HG03025 (cell line): ENCODE measurements at regions not wholly inside any gene's neighbourhood (a gene's known extent, or its start where the extent isn't known, plus 50 kb on each side); places are given as distances from the start of the nearest gene placed in this dataset.
"Not testable (repeated sequence)": the region's sequence is repeated elsewhere in the genome, so short reads cannot be mapped to it uniquely, and the experiment has no call there.

Source experiments
- ATAC-seq: cut with Tn5 transposase; IDR thresholded peaks from one replicate; pipeline ENCODE4 v1.9.1; 2021; ENCODE audit warnings: mild to moderate bottlenecking, moderate library complexity; ENCODE audit not compliant: unreplicated experiment, low FRiP score

DNA sequence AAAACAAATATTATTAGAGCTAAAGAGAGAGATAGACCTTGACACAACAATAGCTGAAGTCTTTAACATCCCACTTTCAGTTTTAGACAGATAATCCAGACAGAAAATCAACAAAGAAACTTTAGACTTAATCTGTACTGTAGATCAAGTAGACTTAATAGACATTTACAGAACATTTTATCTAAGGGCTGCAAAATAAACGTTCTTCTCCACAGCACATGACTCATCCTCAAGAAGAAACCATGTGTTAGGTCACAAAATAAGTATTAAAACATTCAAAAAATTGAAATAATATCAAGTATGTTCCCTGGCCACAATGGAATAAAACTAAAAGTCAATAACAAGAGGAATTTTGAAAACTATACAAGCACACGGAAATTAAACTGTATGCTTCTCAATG is 1510.3 kb upstream of the PCDH10 start:
- no peak for ATAC-seq

- no peak for ATAC-seq
These were observed 1504.5 kb upstream of the PCDH10 start for GRCh38 chr4:131644619-131645018.

- no peak for ATAC-seq
These were observed 1499.9 kb upstream of the PCDH10 start for GRCh38 chr4:131649227-131649626.

- no peak for ATAC-seq
These were observed 1498.1 kb upstream of the PCDH10 start for GRCh38 chr4:131650951-131651350.

DNA sequence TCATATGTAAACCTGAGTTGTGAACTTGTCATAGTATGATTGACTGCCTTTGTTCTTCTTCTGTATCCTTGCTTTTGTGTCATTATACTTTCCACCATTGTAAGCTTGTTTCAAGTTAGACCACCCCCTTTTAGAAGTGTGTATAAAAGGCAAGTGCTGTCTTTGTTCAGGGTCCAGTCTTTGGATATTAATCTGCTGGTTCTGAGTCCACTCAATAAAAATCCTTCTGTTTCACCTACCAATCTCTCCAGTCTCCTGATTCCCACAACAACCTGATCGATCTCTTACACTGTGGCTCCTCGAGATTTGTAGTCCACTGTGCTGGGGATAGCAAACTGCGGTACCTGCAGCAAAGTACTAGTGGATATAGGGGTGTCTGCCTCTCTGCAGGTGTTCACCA is 1465.8 kb upstream of the PCDH10 start:
- ATAC-seq: not testable (repeated sequence)

DNA sequence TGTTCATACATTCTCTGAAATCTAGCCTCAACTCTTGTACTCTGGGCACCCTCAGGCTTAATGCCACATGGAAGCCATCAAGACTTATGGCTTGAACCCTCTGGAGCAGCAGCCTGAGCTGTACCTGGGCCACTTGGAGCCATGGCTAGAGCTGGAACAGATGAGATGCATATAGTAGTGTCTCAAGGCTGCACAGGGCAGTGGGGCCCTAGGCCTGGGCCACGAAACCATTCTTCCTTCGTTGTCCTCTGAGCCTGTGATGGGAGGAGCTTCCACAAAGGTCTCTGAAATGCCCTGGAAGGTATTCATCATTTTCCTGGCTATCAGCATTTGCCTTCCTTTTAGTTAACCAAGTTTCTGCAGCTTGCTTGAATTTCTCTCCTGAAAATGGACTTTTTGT is 1427.2 kb upstream of the PCDH10 start:
- ATAC-seq: no peak

DNA sequence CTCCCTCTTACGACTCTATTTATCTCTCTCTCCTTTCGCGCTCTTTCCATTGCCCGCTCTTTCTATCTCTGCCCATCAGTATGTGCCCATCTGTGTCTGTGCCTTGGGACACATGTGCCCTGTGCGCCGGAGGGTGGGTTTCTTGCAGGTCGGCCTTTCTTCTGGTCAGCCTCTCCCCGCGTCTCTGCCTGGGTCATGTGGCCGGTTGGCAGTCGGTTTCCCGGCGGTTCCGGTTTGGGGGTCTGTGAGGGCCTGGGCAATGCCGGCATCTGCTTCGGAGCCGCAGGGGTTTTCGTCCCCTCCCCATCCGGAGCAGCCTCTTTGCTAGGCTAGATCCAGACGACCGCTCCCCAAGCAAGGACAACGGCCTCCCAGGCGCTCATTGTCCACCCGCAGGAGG is 1426.0 kb upstream of the PCDH10 start:
- not testable (repeated sequence) for ATAC-seq

GRCh38 chr4:131724847-131725246 is 1424.2 kb upstream of the PCDH10 start:
- not testable (repeated sequence) for ATAC-seq

GRCh38 chr4:131725521-131725920 is 1423.6 kb upstream of the PCDH10 start:
- not testable (repeated sequence) for ATAC-seq

DNA sequence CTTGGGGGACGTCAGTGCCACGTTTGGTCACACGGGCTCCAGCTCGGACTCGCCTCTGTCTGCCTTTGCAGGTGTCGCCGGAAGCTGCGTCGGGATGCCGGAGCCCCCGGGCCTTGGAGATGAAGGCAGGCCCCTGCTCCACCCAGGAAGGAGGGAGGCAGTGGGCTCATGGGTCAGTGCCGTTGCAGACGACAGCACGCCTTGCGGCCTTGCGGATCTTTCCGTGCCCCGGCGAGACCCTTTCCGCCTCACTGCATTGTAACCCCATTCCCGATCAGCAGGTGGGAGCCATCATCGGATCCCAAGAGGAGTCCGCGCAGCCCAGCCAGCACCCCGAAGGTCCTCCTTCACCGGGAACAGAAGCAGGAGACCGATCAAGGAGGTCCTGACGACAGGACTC is 1422.2 kb upstream of the PCDH10 start:
- ATAC-seq: not testable (repeated sequence)

DNA sequence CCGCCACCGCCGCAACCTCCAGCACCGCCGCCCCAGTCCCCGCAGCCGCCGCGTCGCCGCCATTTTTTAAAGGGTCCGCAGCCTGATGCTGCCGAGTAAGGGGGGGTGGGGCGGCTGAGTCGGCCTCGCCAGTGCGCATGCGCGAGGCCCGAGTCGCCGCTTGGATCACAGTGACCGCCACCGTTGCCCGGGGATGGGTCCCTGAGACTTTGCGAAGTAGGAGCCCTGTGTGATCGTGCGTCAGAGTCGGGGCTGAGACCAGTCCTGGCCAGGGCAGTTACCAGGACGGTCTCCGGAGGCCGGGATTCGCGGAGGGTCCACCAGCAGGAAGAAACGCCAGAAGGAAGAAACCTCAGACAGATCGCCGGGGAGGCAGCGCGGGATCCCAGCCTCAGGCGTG is 1421.7 kb upstream of the PCDH10 start:
- ATAC-seq: not testable (repeated sequence)

DNA sequence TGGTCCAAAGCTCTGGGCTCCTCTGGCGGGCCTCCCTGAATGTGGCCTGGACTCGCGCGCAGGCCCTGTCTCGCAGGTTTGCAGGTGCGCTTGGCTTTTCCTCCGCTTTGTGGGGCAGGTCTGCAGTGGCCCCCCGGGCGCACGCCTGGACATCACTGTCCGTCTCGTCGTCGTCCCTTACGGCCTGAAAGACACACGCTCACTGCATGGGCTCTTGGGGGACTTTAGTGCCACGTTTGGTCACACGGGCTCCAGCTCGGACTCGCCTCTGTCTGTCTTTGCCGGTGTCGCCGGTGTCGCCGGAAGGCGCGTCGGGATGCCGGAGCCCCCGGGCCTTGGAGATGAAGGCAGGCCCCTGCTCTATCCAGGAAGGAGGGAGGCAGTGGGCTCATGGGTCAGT is 1419.9 kb upstream of the PCDH10 start:
- not testable (repeated sequence) for ATAC-seq

GRCh38 chr4:131729716-131730398 is 1419.2 kb upstream of the PCDH10 start:
- ATAC-seq: not testable (repeated sequence)

- not testable (repeated sequence) for ATAC-seq
These were observed 1418.5 kb upstream of the PCDH10 start for GRCh38 chr4:131730574-131730973.

- not testable (repeated sequence) for ATAC-seq
These were observed 1417.0 kb upstream of the PCDH10 start for GRCh38 chr4:131732034-131732630.

DNA sequence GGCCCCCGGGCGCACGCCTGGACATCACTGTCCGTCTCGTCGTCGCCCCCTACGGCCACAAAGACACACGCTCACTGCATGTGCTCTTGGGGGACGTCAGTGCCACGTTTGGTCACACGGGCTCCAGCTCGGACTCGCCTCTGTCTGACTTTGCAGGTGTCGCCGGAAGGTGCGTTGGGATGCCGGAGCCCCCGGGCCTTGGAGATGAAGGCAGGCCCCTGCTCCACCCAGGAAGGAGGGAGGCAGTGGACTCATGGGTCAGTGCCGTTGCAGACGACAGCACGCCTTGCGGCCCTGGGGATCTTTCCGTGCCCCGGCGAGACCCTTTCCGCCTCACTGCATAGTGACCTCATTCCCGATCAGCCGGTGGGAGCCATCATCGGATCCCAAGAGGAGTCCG is 1414.8 kb upstream of the PCDH10 start:
- not testable (repeated sequence) for ATAC-seq

DNA sequence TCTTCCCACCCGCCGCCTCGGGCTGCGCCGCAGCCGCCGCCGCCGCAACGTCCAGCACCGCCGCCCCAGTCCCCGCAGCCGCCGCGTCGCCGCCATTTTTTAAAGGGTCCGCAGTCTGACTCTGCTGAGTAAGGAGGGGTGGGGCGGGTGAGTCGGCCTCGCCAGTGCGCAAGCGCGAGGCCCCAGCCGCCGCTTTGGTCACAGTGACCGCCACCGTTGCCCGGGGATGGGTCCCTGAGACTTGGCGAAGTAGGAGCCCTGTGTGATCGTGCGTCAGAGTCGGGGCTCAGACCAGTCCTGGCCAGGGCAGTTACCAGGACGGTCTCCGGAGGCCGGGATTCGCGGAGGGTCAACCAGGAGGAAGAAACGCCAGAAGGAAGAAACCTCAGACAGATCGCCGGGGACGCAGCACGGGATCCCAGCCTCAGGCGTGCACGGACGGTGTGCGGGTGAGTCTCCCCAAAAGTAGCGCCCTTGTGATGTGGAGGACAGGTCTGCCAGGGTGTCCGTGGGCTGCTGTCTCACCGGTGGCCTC is 1414.2 kb upstream of the PCDH10 start:
- ATAC-seq: not testable (repeated sequence)

DNA sequence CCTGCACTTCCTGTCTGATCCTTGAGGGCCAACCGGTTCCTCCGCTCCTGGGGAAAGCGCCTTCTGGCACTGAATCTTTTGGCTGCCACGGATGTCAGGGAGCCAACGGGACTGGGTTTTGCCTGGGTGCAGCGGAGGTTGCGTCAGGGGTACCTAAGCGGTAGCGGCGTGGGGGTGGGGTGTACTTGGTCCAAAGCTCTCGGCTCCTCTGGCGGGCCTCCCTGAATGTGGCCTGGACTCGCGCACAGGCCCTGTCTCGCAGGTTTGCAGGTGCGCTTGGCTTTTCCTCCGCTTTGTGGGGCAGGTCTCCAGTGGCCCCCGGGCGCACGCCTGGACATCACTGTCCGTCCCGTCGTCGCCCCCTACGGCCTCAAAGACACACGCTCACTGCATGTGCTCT is 1410.1 kb upstream of the PCDH10 start:
- ATAC-seq: not testable (repeated sequence)

DNA sequence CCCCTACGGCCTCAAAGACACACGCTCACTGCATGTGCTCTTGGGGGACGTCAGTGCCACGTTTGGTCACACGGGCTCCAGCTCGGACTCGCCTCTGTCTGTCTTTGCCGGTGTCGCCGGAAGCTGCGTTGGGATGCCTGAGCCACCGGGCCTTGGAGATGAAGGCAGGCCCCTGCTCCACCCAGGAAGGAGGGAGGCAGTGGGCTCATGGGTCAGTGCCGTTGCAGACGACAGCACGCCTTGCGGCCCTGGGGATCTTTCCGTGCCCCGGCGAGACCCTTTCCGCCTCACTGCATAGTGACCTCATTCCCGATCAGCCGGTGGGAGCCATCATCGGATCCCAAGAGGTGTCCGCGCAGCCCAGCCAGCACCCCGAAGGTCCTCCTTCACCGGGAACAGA is 1407.3 kb upstream of the PCDH10 start:
- ATAC-seq: not testable (repeated sequence)

DNA sequence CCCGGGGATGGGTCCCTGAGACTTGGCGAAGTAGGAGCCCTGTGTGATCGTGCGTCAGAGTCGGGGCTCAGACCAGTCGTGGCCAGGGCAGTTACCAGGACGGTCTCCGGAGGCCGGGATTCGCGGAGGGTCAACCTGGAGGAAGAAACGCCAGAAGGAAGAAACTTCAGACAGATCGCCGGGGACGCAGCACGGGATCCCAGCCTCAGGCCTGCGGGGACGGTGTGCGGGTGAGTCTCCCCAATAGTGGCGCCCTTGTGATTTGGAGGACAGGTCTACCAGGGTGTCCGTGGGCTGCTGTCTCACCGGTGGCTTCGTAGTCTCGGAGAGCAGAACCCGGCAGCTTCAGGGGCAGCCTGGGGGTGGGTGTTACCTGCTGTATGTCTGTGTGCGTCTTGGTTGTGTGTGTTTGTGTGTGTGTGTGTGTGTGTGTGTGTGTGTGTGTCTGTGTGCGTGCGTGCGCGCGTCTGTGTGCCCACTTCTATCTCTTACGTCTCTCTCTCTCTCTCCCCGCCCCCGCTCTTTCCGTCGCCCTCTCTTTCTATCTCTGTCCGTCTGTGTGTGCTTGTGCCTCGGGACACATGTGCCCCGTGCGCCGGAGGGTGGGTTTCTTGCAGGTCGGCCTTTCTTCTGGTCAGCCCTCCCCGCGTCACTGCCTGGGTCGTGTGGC is 1406.4 kb upstream of the PCDH10 start:
- not testable (repeated sequence) for ATAC-seq

DNA sequence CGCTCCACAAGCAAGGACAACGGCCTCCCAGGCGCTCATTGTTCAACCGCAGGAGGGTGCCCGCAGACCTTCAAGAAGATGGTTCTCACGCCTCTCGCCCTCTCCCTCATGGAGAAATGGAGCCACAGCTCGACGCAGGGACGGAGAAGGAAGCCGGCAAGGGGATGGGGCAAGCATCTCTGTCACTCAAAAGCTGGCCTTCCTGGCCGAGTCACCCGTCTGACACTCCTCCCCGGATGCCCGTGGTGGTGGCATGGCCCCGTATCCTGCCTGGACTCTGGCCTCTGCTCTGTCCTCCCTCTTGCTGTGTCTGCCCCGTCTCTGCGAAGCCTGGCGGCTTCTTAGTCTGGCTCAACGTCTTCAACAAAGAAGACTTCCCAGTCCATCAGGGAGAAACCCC is 1405.7 kb upstream of the PCDH10 start:
- not testable (repeated sequence) for ATAC-seq
